ENCODE measurements at regions not wholly inside any gene's neighbourhood (a gene's known extent, or its start where the extent isn't known, plus 50 kb on each side); places are given as distances from the start of the nearest gene placed in this dataset.

GRCh38 chr5:88644676-88645075 is 238.3 kb downstream of the MEF2C start:
- TF ChIP-seq CTCF (IDR thresholded peaks at IDR 0.05; ENCODE audit: borderline replicate concordance, extremely low read depth, low read length, poor library complexity, severe bottlenecking), result no peak
- no peak for TF ChIP-seq EZH2 (IDR thresholded peaks at IDR 0.05; ENCODE audit: borderline replicate concordance, low read depth, low read length, severe bottlenecking)

Measured in DND-41 (cell line).